HG02973 (cell line): ENCODE measurements at regions not wholly inside any gene's neighbourhood (a gene's known extent, or its start where the extent isn't known, plus 50 kb on each side); places are given as distances from the start of the nearest gene placed in this dataset.
A peak's percentile ranks its signal among the peaks of the same experiment; 100 is the strongest.

Experiments
- ATAC-seq: cut with Tn5 transposase; IDR thresholded peaks from one replicate; pipeline ENCODE4 v1.9.1; 2021; ENCODE audit warnings: moderate library complexity; ENCODE audit not compliant: unreplicated experiment

GRCh38 chr2:12161085-12161484, 414.7 kb downstream of the LPIN1 start:
- no peak for ATAC-seq

- ATAC-seq, result no peak
These were observed 416.1 kb downstream of the LPIN1 start for GRCh38 chr2:12162269-12163247.

- ATAC-seq, result no peak
These were observed 417.4 kb downstream of the LPIN1 start for GRCh38 chr2:12163866-12164265.

- ATAC-seq, result no peak
These were observed 418.3 kb downstream of the LPIN1 start for GRCh38 chr2:12164689-12165088.

- ATAC-seq, result no peak
These were observed 421.3 kb downstream of the LPIN1 start for GRCh38 chr2:12167525-12168317.

- no peak for ATAC-seq
These were observed 421.9 kb downstream of the LPIN1 start for GRCh38 chr2:12168354-12168753.

GRCh38 chr2:12168791-12169388, 422.5 kb downstream of the LPIN1 start:
- no peak for ATAC-seq

GRCh38 chr2:12169721-12170120, 423.3 kb downstream of the LPIN1 start:
- ATAC-seq, result no peak

GRCh38 chr2:12170121-12170520, 423.7 kb downstream of the LPIN1 start:
- ATAC-seq, result no peak

GRCh38 chr2:12173271-12173942, 427.0 kb downstream of the LPIN1 start:
- ATAC-seq, result no peak

- ATAC-seq, result no peak
These were observed 427.5 kb downstream of the LPIN1 start for GRCh38 chr2:12173943-12174340.

GRCh38 chr2:12175323-12175722, 428.9 kb downstream of the LPIN1 start:
- ATAC-seq, result no peak

GRCh38 chr2:12176623-12177454, 430.4 kb downstream of the LPIN1 start:
- peak; percentile 85 for ATAC-seq

- ATAC-seq, result peak; percentile 68
These were observed 431.2 kb downstream of the LPIN1 start for GRCh38 chr2:12177455-12178288.

- no peak for ATAC-seq
These were observed 432.1 kb downstream of the LPIN1 start for GRCh38 chr2:12178289-12179080.

- ATAC-seq, result no peak
These were observed 433.6 kb downstream of the LPIN1 start for GRCh38 chr2:12180031-12180430.

- no peak for ATAC-seq
These were observed 436.7 kb downstream of the LPIN1 start for GRCh38 chr2:12183032-12183645.

- ATAC-seq, result no peak
These were observed 446.3 kb downstream of the LPIN1 start for GRCh38 chr2:12192762-12193161.
